Keratinocyte (primary cell): ENCODE measurements at regions not wholly inside any gene's neighbourhood (a gene's known extent, or its start where the extent isn't known, plus 50 kb on each side); places are given as distances from the start of the nearest gene placed in this dataset.

Source experiments
- DNase-seq: peaks from one replicate; pipeline ENCODE4 v3.0.0-alpha.2; 2011; ENCODE audit warnings: low read depth, missing footprints, low spot score
- FAIRE-seq: peaks from 2 replicates; lab custom pipeline; 2011; peaks lifted over from hg19 to GRCh38; lab: Jason Lieb, UNC
- H2AFZ ChIP-seq: 2 replicates; pipeline ENCODE4 v1.6.0; 2012; ENCODE audit warnings: low read length, control low read depth, inconsistent platforms; ENCODE audit not compliant: control insufficient read depth
- H3K27ac ChIP-seq: 2 replicates; pipeline ENCODE4 v1.5.1; 2011; ENCODE audit warnings: low read length; ENCODE audit not compliant: control insufficient read depth, insufficient read depth
- H3K27me3 ChIP-seq: 3 replicates; pipeline ENCODE4 v1.6.0; 2011; ENCODE audit warnings: low read length; ENCODE audit not compliant: control insufficient read depth, insufficient read depth; ENCODE audit errors: extremely low read depth
- H3K36me3 ChIP-seq, 2 experiments: 2 replicates in 1 of 2; 3 replicates in 1 of 2; pipeline ENCODE4 v1.5.1; 2011; ENCODE audit warnings: low read length in 2 of 2, mild to moderate bottlenecking in 1 of 2; ENCODE audit not compliant: control insufficient read depth in 2 of 2, insufficient read depth in 2 of 2; ENCODE audit errors: extremely low read depth in 1 of 2
- H3K4me1 ChIP-seq: 3 replicates; pipeline ENCODE4 v1.5.1; 2011; ENCODE audit warnings: low read length; ENCODE audit not compliant: control insufficient read depth, insufficient read depth; ENCODE audit errors: extremely low read depth
- H3K4me2 ChIP-seq: 3 replicates; pipeline ENCODE4 v1.6.0; 2011; ENCODE audit warnings: low read depth, low read length; ENCODE audit not compliant: control insufficient read depth, insufficient read depth; ENCODE audit errors: extremely low read depth
- H3K4me3 ChIP-seq, 3 experiments: fragments of 200-600 bp in 1 of 3; sonication (generic) in 1 of 3; 2 replicates in 2 of 3; 3 replicates in 1 of 3; pipeline ENCODE4 v1.5.1; 2011 to 2016; ENCODE audit warnings: low read length in 3 of 3, mild to moderate bottlenecking in 3 of 3, control low read depth in 2 of 3, inconsistent platforms in 1 of 3, low read depth in 1 of 3, mixed read lengths in 1 of 3, mixed run types in 1 of 3, moderate library complexity in 1 of 3; ENCODE audit not compliant: control insufficient read depth in 2 of 3, insufficient read depth in 2 of 3; ENCODE audit errors: extremely low read depth in 1 of 3
- H3K79me2 ChIP-seq: 2 replicates; pipeline ENCODE4 v1.6.0; 2012; ENCODE audit warnings: low read length; ENCODE audit not compliant: control insufficient read depth, insufficient read depth
- H3K9ac ChIP-seq: 3 replicates; pipeline ENCODE4 v1.6.0; 2011; ENCODE audit warnings: low read length; ENCODE audit not compliant: control insufficient read depth, insufficient read depth; ENCODE audit errors: extremely low read depth
- H3K9me1 ChIP-seq: 3 replicates; pipeline ENCODE4 v1.6.0; 2011; ENCODE audit warnings: low read length; ENCODE audit not compliant: control insufficient read depth, insufficient read depth; ENCODE audit errors: extremely low read depth
- H3K9me3 ChIP-seq: 2 replicates; pipeline ENCODE4 v1.5.1; 2012; ENCODE audit warnings: low read depth, low read length; ENCODE audit not compliant: control insufficient read depth
- H4K20me1 ChIP-seq: 3 replicates; pipeline ENCODE4 v1.6.0; 2011; ENCODE audit warnings: low read length; ENCODE audit not compliant: control insufficient read depth, insufficient read depth; ENCODE audit errors: extremely low read depth
- CTCF ChIP-seq, 3 experiments: IDR thresholded peaks in 1 of 3; conservative IDR thresholded peaks in 1 of 3; optimal IDR thresholded peaks in 1 of 3; 2 replicates in 2 of 3; 3 replicates in 1 of 3; pipeline versions ENCODE3 to v1.5.1; 2011; ENCODE audit warnings: low read length in 3 of 3, mild to moderate bottlenecking in 3 of 3, moderate library complexity in 2 of 3, control low read depth in 1 of 3, inconsistent platforms in 1 of 3; ENCODE audit not compliant: insufficient read depth in 2 of 3; ENCODE audit errors: extremely low read depth in 1 of 3
- EZH2 ChIP-seq: IDR thresholded peaks from one replicate; pipeline ENCODE4 v1.6.1; 2012; ENCODE audit warnings: inconsistent platforms, mild to moderate bottlenecking, low read length, moderate library complexity
- dilution Hi-C: fragments of 300-500 bp; cut with MboI; formaldehyde crosslinking; loops from one replicate; pipeline ENCODE4 v1.7.0; 2020; ENCODE audit warnings: low sequenced_read_pairs; ENCODE audit not compliant: extremely low pct_ligation_motif_present

GRCh38 chr13:59497621-59498247 lies 666.0 kb downstream of the DIAPH3 start:
- Histone ChIP-seq H3K9ac (no peak overlapping the region), H3K9me3 (no peaks in the 10 kb centered on the region), H3K27ac (no peak overlapping the region), H3K4me2 (no peak overlapping the region), H4K20me1 (no peaks in the 10 kb centered on the region), H3K27me3 (no peaks in the 10 kb centered on the region), H3K4me3 (no peak overlapping the region), H3K79me2 (no peaks in the 10 kb centered on the region), H3K9me1 (no peaks in the 10 kb centered on the region), H3K36me3 (no peaks in the 10 kb centered on the region), H2AFZ (no peak overlapping the region), H3K4me1 (no peaks in the 10 kb centered on the region)
- DNase-seq: no peak
- TF ChIP-seq CTCF (optimal IDR thresholded peaks at IDR 0.05 in 1 of 3, IDR thresholded peaks at IDR 0.05 in 1 of 3, conservative IDR thresholded peaks at IDR 0.05 in 1 of 3; ENCODE audit: extremely low read depth in 1 of 3, insufficient read depth in 2 of 3, low read length in 3 of 3) (no peak), EZH2 (no peak)
- dilution Hi-C loops: loop anchor here (10.0 kb wide), 1 partner anchor 57 kb away; no protein-coding TSS in a partner anchor
- no peak for FAIRE-seq

GRCh38 chr13:59501004-59501403 lies 662.7 kb downstream of the DIAPH3 start:
- H3K27ac ChIP-seq: no peak overlapping the region

More at GRCh38 chr13:59501004-59501403, 662.7 kb downstream of the DIAPH3 start:
- no peaks in the 10 kb centered on the region for H4K20me1 ChIP-seq
- FAIRE-seq (no peak), DNase-seq (no peak)
- no peaks in the 10 kb centered on the region for H3K79me2 ChIP-seq
- no peaks in the 10 kb centered on the region for H3K27me3 ChIP-seq
- no peak for TF ChIP-seq EZH2
- no peak for TF ChIP-seq CTCF (optimal IDR thresholded peaks at IDR 0.05 in 1 of 3, IDR thresholded peaks at IDR 0.05 in 1 of 3, conservative IDR thresholded peaks at IDR 0.05 in 1 of 3; ENCODE audit: extremely low read depth in 1 of 3, insufficient read depth in 2 of 3, low read length in 3 of 3)
- H3K4me3 ChIP-seq: no peak overlapping the region
- no peak overlapping the region for H3K9ac ChIP-seq
- H3K9me3 ChIP-seq: no peaks in the 10 kb centered on the region
- no peaks in the 10 kb centered on the region for H3K9me1 ChIP-seq
- no peaks in the 10 kb centered on the region for H3K36me3 ChIP-seq
- no peak overlapping the region for H3K4me2 ChIP-seq
- no peaks in the 10 kb centered on the region for H3K4me1 ChIP-seq
- no peak overlapping the region for H2AFZ ChIP-seq
- dilution Hi-C loops: no loop called here
